GM06990 (cell line): ENCODE measurements at regions not wholly inside any gene's neighbourhood (a gene's known extent, or its start where the extent isn't known, plus 50 kb on each side); places are given as distances from the start of the nearest gene placed in this dataset.

Experiments used
- DNase-seq: peaks from one replicate; pipeline ENCODE4 v3.0.0-alpha.2; 2011; ENCODE audit not compliant: insufficient read length; ENCODE audit errors: extremely low read depth
- H3K27me3 ChIP-seq: replicated peaks from 2 replicates; pipeline ENCODE4 v1.6.0; 2011; ENCODE audit warnings: low read length; ENCODE audit not compliant: control insufficient read depth, insufficient read depth
- H3K36me3 ChIP-seq: 2 replicates; pipeline ENCODE4 v1.5.1; 2011; ENCODE audit warnings: low read length; ENCODE audit not compliant: control insufficient read depth, insufficient read depth
- H3K4me3 ChIP-seq: replicated peaks from 2 replicates; pipeline ENCODE4 v1.5.1; 2011; ENCODE audit warnings: low read depth, mild to moderate bottlenecking, control low read depth, low read length
- CTCF ChIP-seq: IDR thresholded peaks from 2 replicates; pipeline ENCODE4 v1.5.1; 2011; ENCODE audit warnings: low read length, control low read depth, mild to moderate bottlenecking, inconsistent platforms; ENCODE audit not compliant: insufficient read depth, poor library complexity, severe bottlenecking

GRCh38 chr22:22341736-22342135 is 97.2 kb downstream of the VPREB1 start:
- Histone ChIP-seq H3K36me3 (no peaks in the 10 kb centered on the region), H3K4me3 (no peak overlapping the region), H3K27me3 (no peaks in the 10 kb centered on the region)
- TF ChIP-seq CTCF: no peak
- no peak for DNase-seq

- Histone ChIP-seq H3K36me3 (no peaks in the 10 kb centered on the region), H3K4me3 (no peak overlapping the region), H3K27me3 (no peaks in the 10 kb centered on the region)
- TF ChIP-seq CTCF: peak; percentile 96
- peak; percentile 45 for DNase-seq
Measured at GRCh38 chr22:22342697-22343580, 98.4 kb downstream of the VPREB1 start.

GRCh38 chr22:22343581-22344296 is 99.2 kb downstream of the VPREB1 start:
- Histone ChIP-seq H3K4me3 (no peak overlapping the region), H3K27me3 (no peaks in the 10 kb centered on the region), H3K36me3 (no peaks in the 10 kb centered on the region)
- no peak for TF ChIP-seq CTCF
- DNase-seq: peak; percentile 36

GRCh38 chr22:22344430-22344829 is 99.8 kb downstream of the VPREB1 start:
- no peaks in the 10 kb centered on the region for H3K27me3 ChIP-seq
- DNase-seq: no peak
- TF ChIP-seq CTCF: no peak

GRCh38 chr22:22345781-22346180 is 101.2 kb downstream of the VPREB1 start:
- H3K4me3 ChIP-seq: no peak overlapping the region
- no peak for DNase-seq
- H3K36me3 ChIP-seq: no peaks in the 10 kb centered on the region
- no peaks in the 10 kb centered on the region for H3K27me3 ChIP-seq
- no peak for TF ChIP-seq CTCF

More at GRCh38 chr22:22344430-22344829, 99.8 kb downstream of the VPREB1 start:
- Histone ChIP-seq H3K4me3 (no peak overlapping the region), H3K36me3 (no peaks in the 10 kb centered on the region)
